LNCAP (cell line): ENCODE measurements at regions not wholly inside any gene's neighbourhood (a gene's known extent, or its start where the extent isn't known, plus 50 kb on each side); places are given as distances from the start of the nearest gene placed in this dataset.

Experiments
- CTCF ChIP-seq: fragments of 450-650 bp; IDR thresholded peaks from 2 replicates; pipeline ENCODE4 v1.5.1; 2017; ENCODE audit warnings: mild to moderate bottlenecking

DNA sequence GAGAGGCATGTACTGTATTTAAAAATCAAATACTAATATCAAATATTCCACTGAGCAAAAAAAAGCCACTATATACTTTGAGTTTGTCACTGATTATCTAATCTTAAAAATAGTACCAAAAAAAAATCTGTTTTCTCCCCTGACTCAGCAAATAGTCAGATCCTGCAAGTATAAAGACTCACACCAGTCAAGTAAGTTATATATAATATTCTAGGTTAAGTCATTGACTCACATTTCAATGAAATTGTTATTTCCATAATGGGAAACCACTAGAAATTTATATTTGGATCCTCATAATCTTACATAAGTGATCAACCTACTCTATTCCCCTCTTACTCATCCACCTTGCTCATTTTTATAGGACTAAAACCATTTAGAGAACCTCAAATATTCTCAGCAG is 447.2 kb upstream of the MEF2C start:
- no peak for TF ChIP-seq CTCF

GRCh38 chr5:89327608-89328007 is 444.6 kb upstream of the MEF2C start:
- no peak for TF ChIP-seq CTCF

DNA sequence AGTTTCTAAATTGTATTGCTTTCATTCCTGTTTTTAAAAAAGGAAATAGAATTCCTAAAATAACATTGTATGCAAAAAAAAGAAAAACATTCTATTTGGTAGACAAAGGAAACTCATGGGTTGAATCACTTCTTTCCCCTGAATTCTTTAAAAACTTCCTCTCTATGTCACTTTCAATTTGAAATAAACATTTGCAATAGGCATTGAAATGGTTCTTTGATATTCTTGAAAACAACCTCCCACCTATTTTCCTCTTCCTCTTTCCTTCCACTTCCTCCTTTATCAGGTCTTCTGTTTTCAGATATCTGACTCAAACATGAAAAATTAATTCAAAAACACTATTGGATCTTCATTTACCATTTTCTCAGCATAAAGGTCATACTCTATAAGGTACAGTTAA is 442.0 kb upstream of the MEF2C start:
- TF ChIP-seq CTCF, result no peak

DNA sequence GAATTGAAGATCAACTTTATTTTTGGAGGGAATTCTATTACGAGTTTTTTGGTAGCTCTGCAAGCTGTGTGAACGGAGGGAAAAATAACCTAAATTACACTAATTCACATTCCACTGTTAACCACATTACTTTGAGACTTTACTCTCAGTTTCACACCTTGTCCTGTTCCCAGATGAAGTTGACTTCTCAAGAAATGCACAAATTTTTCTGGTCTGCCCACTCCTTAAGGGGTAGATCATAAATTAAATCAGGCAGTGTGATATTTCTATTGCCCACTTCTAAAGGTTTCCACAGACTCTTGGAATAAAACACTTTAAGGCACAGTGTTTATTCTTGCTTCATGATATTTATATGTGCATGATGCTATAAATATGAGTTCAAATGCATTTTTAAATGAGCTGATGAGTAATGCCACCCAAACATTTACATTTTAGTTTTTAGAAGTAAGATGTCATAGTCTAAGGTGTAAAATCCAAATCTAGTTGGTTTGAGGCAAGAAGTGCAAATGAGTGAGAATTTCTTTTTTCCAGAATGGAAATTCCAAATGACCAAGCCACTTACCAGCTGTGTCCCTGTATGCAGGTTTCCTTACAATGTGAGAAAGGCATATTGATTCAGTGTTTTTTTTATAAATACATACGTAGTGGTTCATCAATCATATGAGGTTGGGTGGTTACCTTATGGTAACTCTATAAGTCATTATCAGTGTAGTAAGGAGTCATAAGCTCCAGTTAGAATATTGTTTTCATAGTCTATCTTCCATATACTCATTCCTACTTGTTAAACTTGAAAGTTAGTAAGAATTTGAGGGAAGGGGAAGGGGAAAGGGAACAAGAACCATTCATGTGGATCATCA is 437.7 kb upstream of the MEF2C start:
- TF ChIP-seq CTCF, result no peak

DNA sequence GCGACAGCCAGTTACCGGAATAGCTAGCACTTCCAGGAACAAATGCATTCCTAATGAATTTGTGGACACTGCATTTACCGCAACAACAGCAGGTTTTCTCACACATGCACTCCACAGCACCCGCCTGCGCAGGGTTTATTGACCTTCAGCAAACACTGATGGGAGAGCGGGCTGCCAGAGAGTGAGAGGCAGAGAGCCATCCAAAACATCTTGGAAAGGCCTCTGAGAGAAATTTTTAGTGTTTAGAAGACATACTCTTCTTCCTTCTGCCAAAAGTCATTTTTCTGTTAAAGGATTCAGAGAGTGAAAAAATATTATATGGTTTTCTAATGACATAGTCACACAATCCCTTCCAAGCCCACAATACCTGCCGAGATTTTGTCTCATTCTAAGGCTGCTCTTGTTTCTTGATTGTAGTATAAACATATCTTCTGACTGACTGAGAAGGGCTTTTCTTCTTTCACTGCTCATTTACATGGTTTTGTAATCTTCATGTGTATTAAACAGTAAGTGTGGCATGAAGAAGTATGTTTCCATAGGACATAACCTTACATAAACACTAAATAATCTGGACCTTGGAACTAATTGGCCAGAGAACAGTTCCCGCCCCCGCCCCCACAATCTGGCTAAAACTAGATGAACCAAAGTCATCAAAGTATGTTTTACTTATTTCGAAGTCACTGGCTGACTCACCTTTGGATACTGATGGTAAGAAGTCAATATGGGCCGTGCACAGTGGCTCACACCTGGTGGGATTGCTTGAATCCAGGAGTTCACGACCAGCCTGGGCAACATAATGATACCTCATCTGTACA is 432.5 kb upstream of the MEF2C start:
- TF ChIP-seq CTCF, result no peak

- no peak for TF ChIP-seq CTCF
Observed at GRCh38 chr5:89313804-89314588, 431.0 kb upstream of the MEF2C start.

GRCh38 chr5:89313044-89313443 is 430.1 kb upstream of the MEF2C start:
- TF ChIP-seq CTCF, result no peak
